A549 (cell line): ENCODE measurements at regions not wholly inside any gene's neighbourhood (a gene's known extent, or its start where the extent isn't known, plus 50 kb on each side); places are given as distances from the start of the nearest gene placed in this dataset.

Experiments used
- ATAC-seq, 2 experiments: fragments of 200-7000 bp in 1 of 2; fragments of >200 bp in 1 of 2; cut with Nextera tagmentation in 1 of 2; cut with Tn5 transposase in 1 of 2; 3 replicates each; pipeline versions ENCODE4 v1.8.0 to v1.9.1; 2018 to 2020; ENCODE audit warnings: mild to moderate bottlenecking in 1 of 2, moderate library complexity in 1 of 2
- CTCF ChIA-PET: fragments of 300-600 bp; sonication (Branson Sonifier 250); formaldehyde crosslinking; extraction: SDS; loops from one replicate; lab custom pipeline; 2021; ENCODE audit warnings: antibody characterized with exemption, inconsistent platforms; lab: Yijun Ruan, JAX
- POLR2A ChIA-PET: fragments of 350-600 bp; formaldehyde crosslinking; extraction: SDS; loops from one replicate; lab custom pipeline; 2021; ENCODE audit warnings: antibody characterized with exemption, inconsistent platforms; lab: Yijun Ruan, JAX
- DNase-seq, 2 experiments: peaks; one replicate each; pipeline versions ENCODE4 v3.0.0 to v3.0.0-alpha.2; 2011 to 2016; ENCODE audit warnings: low read depth in 1 of 2, low spot score in 1 of 2
- FAIRE-seq: peaks from 2 replicates; lab custom pipeline; 2011; peaks lifted over from hg19 to GRCh38; lab: Jason Lieb, UNC
- H3K27ac ChIP-seq, 2 experiments: fragments of >200 bp; sonication (Bioruptor Twin); formaldehyde crosslinking; 3 replicates each; pipeline ENCODE4 v1.5.1; 2016 to 2017
- H3K4me1 ChIP-seq: fragments of >200 bp; sonication (Bioruptor Twin); formaldehyde crosslinking; 3 replicates; pipeline ENCODE4 v1.6.1; 2016
- H3K4me2 ChIP-seq: fragments of >200 bp; sonication (Bioruptor Twin); formaldehyde crosslinking; 3 replicates; pipeline ENCODE4 v1.6.1; 2016
- H3K4me3 ChIP-seq: fragments of >200 bp; sonication (Bioruptor Twin); formaldehyde crosslinking; 3 replicates; pipeline ENCODE4 v1.5.1; 2016
- H3K9me3 ChIP-seq: fragments of >200 bp; sonication (Bioruptor Twin); formaldehyde crosslinking; 3 replicates; pipeline ENCODE4 v1.6.1; 2016
- BHLHE40 ChIP-seq: IDR thresholded peaks from 2 replicates; pipeline ENCODE4 v1.6.1; 2012; ENCODE audit warnings: low read depth, low read length, inconsistent platforms
- CHD2 ChIP-seq: fragments of 150-350 bp; IDR thresholded peaks from 2 replicates; pipeline ENCODE4 v1.6.1; 2014; ENCODE audit warnings: low read length; ENCODE audit not compliant: partially characterized antibody
- CHD4 ChIP-seq: fragments of 200-600 bp; sonication (generic); IDR thresholded peaks from 2 replicates; pipeline ENCODE4 v1.6.1; 2016; ENCODE audit warnings: antibody characterized with exemption, mild to moderate bottlenecking, borderline replicate concordance
- E2F6 ChIP-seq: IDR thresholded peaks from 2 replicates; pipeline ENCODE4 v1.6.1; 2012; ENCODE audit warnings: low read depth, borderline replicate concordance
- EHF ChIP-seq: fragments of 250-450 bp; sonication (Bioruptor Pico); IDR thresholded peaks from 2 replicates; pipeline ENCODE4 v1.5.0; 2020; ENCODE audit warnings: mild to moderate bottlenecking
- EHMT2 ChIP-seq: fragments of 200-600 bp; sonication (generic); IDR thresholded peaks from 2 replicates; pipeline ENCODE4 v1.6.1; 2016; ENCODE audit warnings: antibody characterized with exemption, low read depth, mild to moderate bottlenecking, moderate library complexity
- ELK1 ChIP-seq: fragments of 150-350 bp; IDR thresholded peaks from 2 replicates; pipeline ENCODE4 v1.6.1; 2014; ENCODE audit warnings: low read depth, mild to moderate bottlenecking, low read length
- EP300 ChIP-seq, 2 experiments: fragments of >200 bp; sonication (Bioruptor Twin); formaldehyde crosslinking; IDR thresholded peaks; 2 replicates in 1 of 2; 3 replicates in 1 of 2; pipeline ENCODE4 v1.6.1; 2016 to 2017
- ESRRA ChIP-seq: fragments of 150-350 bp; IDR thresholded peaks from 2 replicates; pipeline ENCODE4 v1.6.1; 2014; ENCODE audit warnings: mild to moderate bottlenecking, low read length, borderline replicate concordance
- FOSL2 ChIP-seq, 2 experiments: fragments of 450-650 bp in 1 of 2; fragments of >200 bp in 1 of 2; sonication (Bioruptor Twin) in 1 of 2; formaldehyde crosslinking; IDR thresholded peaks; 2 replicates each; pipeline versions ENCODE4 v1.5.0 to v1.6.1; 2016 to 2020; ENCODE audit warnings: mild to moderate bottlenecking in 1 of 2, moderate library complexity in 1 of 2
- JUNB ChIP-seq: fragments of >200 bp; sonication (Bioruptor Twin); formaldehyde crosslinking; IDR thresholded peaks from 2 replicates; pipeline ENCODE4 v1.6.1; 2016
- KDM5A ChIP-seq: fragments of 200-600 bp; sonication (generic); IDR thresholded peaks from 2 replicates; pipeline ENCODE4 v1.6.1; 2016; ENCODE audit warnings: antibody characterized with exemption, mild to moderate bottlenecking
- NR3C1 ChIP-seq: fragments of >200 bp; sonication (Bioruptor Twin); formaldehyde crosslinking; IDR thresholded peaks from 3 replicates; pipeline ENCODE4 v1.6.1; 2017
- POLR2A ChIP-seq: IDR thresholded peaks from 2 replicates; pipeline ENCODE4 v1.6.1; 2012; ENCODE audit warnings: mild to moderate bottlenecking, low read length
- RARB ChIP-seq: fragments of 250-450 bp; sonication (Bioruptor Pico); IDR thresholded peaks from 2 replicates; pipeline ENCODE4 v1.8.0; 2021; ENCODE audit warnings: mild to moderate bottlenecking, moderate library complexity
- RCOR1 ChIP-seq: fragments of 150-350 bp; IDR thresholded peaks from 2 replicates; pipeline ENCODE4 v1.6.1; 2014; ENCODE audit warnings: antibody characterized with exemption, low read length, low read depth
- REST ChIP-seq: fragments of 200-600 bp; sonication (generic); IDR thresholded peaks from 2 replicates; pipeline ENCODE4 v1.6.1; 2016; ENCODE audit warnings: antibody characterized with exemption, mild to moderate bottlenecking, moderate library complexity
- RNF2 ChIP-seq: fragments of 200-600 bp; sonication (generic); IDR thresholded peaks from 2 replicates; pipeline ENCODE4 v1.6.1; 2016; ENCODE audit warnings: low read depth, mild to moderate bottlenecking, antibody characterized with exemption, moderate library complexity, borderline replicate concordance
- SMC3 ChIP-seq: fragments of >200 bp; sonication (Bioruptor Twin); formaldehyde crosslinking; IDR thresholded peaks from 3 replicates; pipeline ENCODE4 v1.6.1; 2018; ENCODE audit warnings: inconsistent platforms
- TFCP2L1 ChIP-seq: fragments of 250-450 bp; sonication (Bioruptor Pico); IDR thresholded peaks from 2 replicates; pipeline ENCODE4 v1.5.0; 2021; ENCODE audit warnings: mild to moderate bottlenecking
- TP53 ChIP-seq: fragments of 250-450 bp; sonication (Bioruptor Pico); IDR thresholded peaks from 2 replicates; pipeline ENCODE4 v1.5.0; 2021; ENCODE audit warnings: mild to moderate bottlenecking, moderate library complexity
- USF2 ChIP-seq: fragments of 450-650 bp; IDR thresholded peaks from 2 replicates; pipeline ENCODE4 v1.6.1; 2014; ENCODE audit warnings: antibody characterized with exemption
- WGBS: methylation state at CpG from one replicate; pipeline ENCODE4 v1.1.6; 2017; ENCODE audit errors: missing lambda C conversion rate; 5-methylcytosine and 5-hydroxymethylcytosine counted together

GRCh38 chr9:126236273-126236672, 90.4 kb upstream of the MVB12B start:
- Histone ChIP-seq H3K4me1 (no peaks in the 10 kb centered on the region), H3K4me3 (no peak overlapping the region), H3K9me3 (no peaks in the 10 kb centered on the region; the same call in 2 of the 3 replicates), H3K4me2 (no peak overlapping the region), H3K27ac (no peak overlapping the region)
- DNase-seq (no peak), ATAC-seq (no peak), FAIRE-seq (no peak)
- WGBS = 77% methylated on average over 6 of the region's 7 CpGs
- POLR2A ChIA-PET = no interaction called here
- TF ChIP-seq RNF2 = no peak
- no peak for TF ChIP-seq KDM5A
- no peak for TF ChIP-seq RARB
- CTCF ChIA-PET = no interaction called here

- Histone ChIP-seq H3K4me1 (no peaks in the 10 kb centered on the region), H3K4me3 (no peak overlapping the region), H3K27ac (no peak overlapping the region), H3K4me2 (no peak overlapping the region), H3K9me3 (peaks cover 5% of the 10 kb centered on the region)
- 26% methylated on average over 2 of the region's 2 CpGs for WGBS
- ChIA-PET CTCF (no interaction called here), POLR2A (no interaction called here)
- TF ChIP-seq EHF (CRISPR knock-in tag) (no peak), FOSL2 (IDR thresholded peaks at IDR 0.05) (no peak), FOSL2 (CRISPR knock-in tag; IDR thresholded peaks at IDR 0.05) (no peak), ELK1 (no peak)
- ATAC-seq = no peak
- DNase-seq = no peak
- FAIRE-seq = no peak
Measured at GRCh38 chr9:126238415-126238814, 88.2 kb upstream of the MVB12B start.

GRCh38 chr9:126239515-126239914, 87.1 kb upstream of the MVB12B start:
- WGBS = 51% methylated on average over 4 of the region's 4 CpGs
- TF ChIP-seq TFCP2L1 (CRISPR knock-in tag) (no peak), CHD2 (no peak), KDM5A (no peak), RCOR1 (no peak), JUNB (no peak), POLR2A (no peak), REST (no peak), ESRRA (no peak), TP53 (no peak), EHMT2 (no peak), USF2 (no peak), NR3C1 (no peak), E2F6 (no peak), CHD4 (no peak), SMC3 (no peak), EP300 (IDR thresholded peaks at IDR 0.05) (no peak), BHLHE40 (no peak)
- DNase-seq (no peak), FAIRE-seq (no peak), ATAC-seq (no peak)
- ChIA-PET CTCF (no interaction called here), POLR2A (no interaction called here)
- Histone ChIP-seq H3K4me2 (no peak overlapping the region), H3K4me1 (no peaks in the 10 kb centered on the region), H3K9me3 (peaks cover 15% of the 10 kb centered on the region), H3K27ac (no peak overlapping the region), H3K4me3 (no peak overlapping the region)
